Adrenal gland (tissue), 5 donors: ENCODE measurements at regions not wholly inside any gene's neighbourhood (a gene's known extent, or its start where the extent isn't known, plus 50 kb on each side); places are given as distances from the start of the nearest gene placed in this dataset.

Experiments
- POLR2A ChIP-seq, 2 donors: fragments of 450-650 bp; IDR thresholded peaks; one replicate each; pipeline ENCODE4 v1.6.1; 2017; ENCODE audit warnings: antibody characterized with exemption in 2 of 2, mild to moderate bottlenecking in 2 of 2, moderate library complexity in 1 of 2
- TF ChIP-seq, protein P1 (sequence below), 6 experiments: fragments of 450-650 bp in 4 of 6; fragments of 200-600 bp in 2 of 6; sonication (generic) in 1 of 6; IDR thresholded peaks; 1 replicate in 5 of 6; 2 replicates in 1 of 6; pipeline versions ENCODE4 v1.5.1 to v1.8.0; 2016 to 2021; ENCODE audit warnings: antibody characterized with exemption in 6 of 6, mild to moderate bottlenecking in 2 of 6, moderate library complexity in 1 of 6
- donor health status: DM: no; HTN: no; CAD: no.

DNA sequence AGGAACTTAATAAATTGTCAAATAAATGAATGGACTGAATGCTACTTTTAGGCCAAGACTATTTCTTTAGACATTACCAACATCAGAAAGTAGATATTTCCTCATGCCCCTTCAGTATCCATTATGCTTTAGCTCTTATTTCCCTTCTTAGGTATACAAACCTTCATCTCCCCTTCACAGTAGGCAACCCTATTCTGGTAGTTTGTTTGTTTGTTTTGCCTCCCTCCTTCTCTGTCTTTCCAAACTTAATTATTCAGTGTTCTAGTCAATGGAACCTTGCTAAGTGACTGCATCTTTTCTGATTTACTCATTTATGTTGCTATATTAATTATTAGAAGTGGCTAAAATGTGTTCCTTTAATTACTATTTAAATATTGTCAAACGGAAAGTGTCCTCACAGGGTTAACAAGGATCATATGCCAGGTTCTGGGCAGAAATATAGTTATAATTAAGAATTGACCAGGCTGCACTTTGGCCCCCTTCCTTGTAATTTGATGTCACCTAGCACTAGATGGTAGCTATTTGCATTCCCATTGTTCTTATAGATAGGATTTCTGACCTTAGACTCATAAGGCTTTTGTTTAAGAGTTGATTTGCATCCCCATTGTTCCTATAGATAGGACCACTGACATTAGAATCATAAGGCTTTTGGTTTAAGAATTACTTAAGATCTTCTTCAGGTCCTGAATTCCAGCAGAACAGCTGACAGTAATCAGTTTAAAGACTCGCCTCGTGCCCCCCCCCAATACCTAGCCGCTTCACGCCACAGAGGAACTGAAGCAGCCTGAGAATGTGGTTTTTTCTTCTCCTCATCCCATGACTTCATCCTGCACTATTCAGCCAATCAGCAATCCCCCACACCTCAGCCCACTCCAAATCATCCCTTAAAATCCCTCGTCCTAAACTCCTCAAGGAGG lies 84.4 kb upstream of the NUDT12 start:
- TF ChIP-seq, protein P1, sequence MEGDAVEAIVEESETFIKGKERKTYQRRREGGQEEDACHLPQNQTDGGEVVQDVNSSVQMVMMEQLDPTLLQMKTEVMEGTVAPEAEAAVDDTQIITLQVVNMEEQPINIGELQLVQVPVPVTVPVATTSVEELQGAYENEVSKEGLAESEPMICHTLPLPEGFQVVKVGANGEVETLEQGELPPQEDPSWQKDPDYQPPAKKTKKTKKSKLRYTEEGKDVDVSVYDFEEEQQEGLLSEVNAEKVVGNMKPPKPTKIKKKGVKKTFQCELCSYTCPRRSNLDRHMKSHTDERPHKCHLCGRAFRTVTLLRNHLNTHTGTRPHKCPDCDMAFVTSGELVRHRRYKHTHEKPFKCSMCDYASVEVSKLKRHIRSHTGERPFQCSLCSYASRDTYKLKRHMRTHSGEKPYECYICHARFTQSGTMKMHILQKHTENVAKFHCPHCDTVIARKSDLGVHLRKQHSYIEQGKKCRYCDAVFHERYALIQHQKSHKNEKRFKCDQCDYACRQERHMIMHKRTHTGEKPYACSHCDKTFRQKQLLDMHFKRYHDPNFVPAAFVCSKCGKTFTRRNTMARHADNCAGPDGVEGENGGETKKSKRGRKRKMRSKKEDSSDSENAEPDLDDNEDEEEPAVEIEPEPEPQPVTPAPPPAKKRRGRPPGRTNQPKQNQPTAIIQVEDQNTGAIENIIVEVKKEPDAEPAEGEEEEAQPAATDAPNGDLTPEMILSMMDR (IDR thresholded peaks at IDR 0.05), result no peak
- TF ChIP-seq POLR2A (IDR thresholded peaks at IDR 0.05), result no peak
